ENCODE measurements at regions not wholly inside any gene's neighbourhood (a gene's known extent, or its start where the extent isn't known, plus 50 kb on each side); places are given as distances from the start of the nearest gene placed in this dataset.

- TF ChIP-seq, protein P1, sequence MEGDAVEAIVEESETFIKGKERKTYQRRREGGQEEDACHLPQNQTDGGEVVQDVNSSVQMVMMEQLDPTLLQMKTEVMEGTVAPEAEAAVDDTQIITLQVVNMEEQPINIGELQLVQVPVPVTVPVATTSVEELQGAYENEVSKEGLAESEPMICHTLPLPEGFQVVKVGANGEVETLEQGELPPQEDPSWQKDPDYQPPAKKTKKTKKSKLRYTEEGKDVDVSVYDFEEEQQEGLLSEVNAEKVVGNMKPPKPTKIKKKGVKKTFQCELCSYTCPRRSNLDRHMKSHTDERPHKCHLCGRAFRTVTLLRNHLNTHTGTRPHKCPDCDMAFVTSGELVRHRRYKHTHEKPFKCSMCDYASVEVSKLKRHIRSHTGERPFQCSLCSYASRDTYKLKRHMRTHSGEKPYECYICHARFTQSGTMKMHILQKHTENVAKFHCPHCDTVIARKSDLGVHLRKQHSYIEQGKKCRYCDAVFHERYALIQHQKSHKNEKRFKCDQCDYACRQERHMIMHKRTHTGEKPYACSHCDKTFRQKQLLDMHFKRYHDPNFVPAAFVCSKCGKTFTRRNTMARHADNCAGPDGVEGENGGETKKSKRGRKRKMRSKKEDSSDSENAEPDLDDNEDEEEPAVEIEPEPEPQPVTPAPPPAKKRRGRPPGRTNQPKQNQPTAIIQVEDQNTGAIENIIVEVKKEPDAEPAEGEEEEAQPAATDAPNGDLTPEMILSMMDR (conservative IDR thresholded peaks at IDR 0.05; ENCODE audit: low read depth, low read length), result no peak
- TF ChIP-seq EZH2 (IDR thresholded peaks at IDR 0.05; ENCODE audit: borderline replicate concordance, low read depth, low read length, poor library complexity, severe bottlenecking), result no peak
Measured at GRCh38 chr3:22779737-22780136, 423.4 kb upstream of the UBE2E2 start.
